ENCODE measurements at regions not wholly inside any gene's neighbourhood (a gene's known extent, or its start where the extent isn't known, plus 50 kb on each side); places are given as distances from the start of the nearest gene placed in this dataset.

DNA sequence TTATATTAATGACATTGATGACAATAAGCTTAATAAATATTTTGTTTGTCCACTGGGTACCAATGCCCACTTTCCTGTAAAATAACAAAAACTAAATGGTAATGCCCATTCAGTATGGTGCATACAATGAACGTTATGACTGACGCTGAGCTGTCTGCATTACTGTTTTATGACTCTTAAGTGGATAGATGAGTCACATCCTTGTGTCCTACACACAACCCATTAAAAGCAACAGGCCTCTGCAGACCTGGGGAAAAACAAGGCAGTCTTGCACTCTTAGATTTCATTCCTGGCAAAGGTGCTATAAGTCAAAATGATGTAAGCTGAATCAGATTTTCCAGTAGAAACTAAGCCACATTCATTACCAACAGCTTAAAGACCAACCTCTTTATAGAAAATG, 176.3 kb upstream of the TMEM45B start:
- TF ChIP-seq, protein P1, sequence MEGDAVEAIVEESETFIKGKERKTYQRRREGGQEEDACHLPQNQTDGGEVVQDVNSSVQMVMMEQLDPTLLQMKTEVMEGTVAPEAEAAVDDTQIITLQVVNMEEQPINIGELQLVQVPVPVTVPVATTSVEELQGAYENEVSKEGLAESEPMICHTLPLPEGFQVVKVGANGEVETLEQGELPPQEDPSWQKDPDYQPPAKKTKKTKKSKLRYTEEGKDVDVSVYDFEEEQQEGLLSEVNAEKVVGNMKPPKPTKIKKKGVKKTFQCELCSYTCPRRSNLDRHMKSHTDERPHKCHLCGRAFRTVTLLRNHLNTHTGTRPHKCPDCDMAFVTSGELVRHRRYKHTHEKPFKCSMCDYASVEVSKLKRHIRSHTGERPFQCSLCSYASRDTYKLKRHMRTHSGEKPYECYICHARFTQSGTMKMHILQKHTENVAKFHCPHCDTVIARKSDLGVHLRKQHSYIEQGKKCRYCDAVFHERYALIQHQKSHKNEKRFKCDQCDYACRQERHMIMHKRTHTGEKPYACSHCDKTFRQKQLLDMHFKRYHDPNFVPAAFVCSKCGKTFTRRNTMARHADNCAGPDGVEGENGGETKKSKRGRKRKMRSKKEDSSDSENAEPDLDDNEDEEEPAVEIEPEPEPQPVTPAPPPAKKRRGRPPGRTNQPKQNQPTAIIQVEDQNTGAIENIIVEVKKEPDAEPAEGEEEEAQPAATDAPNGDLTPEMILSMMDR (IDR thresholded peaks at IDR 0.05) = no peak
- no peak for TF ChIP-seq EZH2 (IDR thresholded peaks at IDR 0.05)

Measured in neural progenitor cell (in vitro differentiated cells).